HG03432 (cell line): ENCODE measurements at regions not wholly inside any gene's neighbourhood (a gene's known extent, or its start where the extent isn't known, plus 50 kb on each side); places are given as distances from the start of the nearest gene placed in this dataset.

Experiments
- ATAC-seq: cut with Tn5 transposase; IDR thresholded peaks from one replicate; pipeline ENCODE4 v1.9.1; 2021; ENCODE audit warnings: mild to moderate bottlenecking, moderate library complexity; ENCODE audit not compliant: unreplicated experiment

DNA sequence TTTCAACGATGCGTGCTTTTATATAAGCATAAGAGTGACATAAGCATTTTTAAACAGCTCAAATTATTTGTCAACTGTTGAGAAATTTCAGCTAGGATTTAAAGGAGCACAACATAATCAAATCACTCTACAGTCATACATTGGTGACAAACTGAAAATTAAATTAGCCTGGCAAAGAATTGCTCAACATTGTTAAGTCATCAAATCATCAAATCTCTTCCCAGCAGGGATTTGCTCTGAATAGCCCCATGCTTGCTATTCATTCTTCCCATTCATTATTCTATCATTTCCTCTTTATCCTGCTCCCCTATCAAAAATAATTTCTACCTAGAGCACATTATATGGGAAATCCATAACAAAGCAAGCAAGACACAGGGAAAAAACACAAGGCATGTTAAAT, 198.7 kb upstream of the LUZP2 start:
- no peak for ATAC-seq

DNA sequence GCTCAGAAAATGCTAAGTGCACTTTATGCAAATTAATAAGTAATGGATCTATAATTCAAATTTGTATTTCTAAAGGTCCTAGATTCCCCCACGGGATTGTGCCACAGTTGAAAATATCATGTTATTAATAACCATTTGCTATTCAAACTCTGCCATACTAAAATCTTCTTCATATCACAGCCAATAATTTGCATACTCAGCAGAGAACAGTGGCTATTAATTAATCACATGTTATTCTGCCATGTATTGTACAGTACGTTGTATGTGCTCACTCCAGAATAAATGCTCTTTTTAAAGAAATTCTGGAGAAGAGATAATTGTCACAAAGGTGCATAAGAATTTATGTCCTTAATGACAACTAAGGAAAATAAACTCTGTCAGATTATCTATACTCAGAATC, 184.9 kb upstream of the LUZP2 start:
- ATAC-seq, result no peak

DNA sequence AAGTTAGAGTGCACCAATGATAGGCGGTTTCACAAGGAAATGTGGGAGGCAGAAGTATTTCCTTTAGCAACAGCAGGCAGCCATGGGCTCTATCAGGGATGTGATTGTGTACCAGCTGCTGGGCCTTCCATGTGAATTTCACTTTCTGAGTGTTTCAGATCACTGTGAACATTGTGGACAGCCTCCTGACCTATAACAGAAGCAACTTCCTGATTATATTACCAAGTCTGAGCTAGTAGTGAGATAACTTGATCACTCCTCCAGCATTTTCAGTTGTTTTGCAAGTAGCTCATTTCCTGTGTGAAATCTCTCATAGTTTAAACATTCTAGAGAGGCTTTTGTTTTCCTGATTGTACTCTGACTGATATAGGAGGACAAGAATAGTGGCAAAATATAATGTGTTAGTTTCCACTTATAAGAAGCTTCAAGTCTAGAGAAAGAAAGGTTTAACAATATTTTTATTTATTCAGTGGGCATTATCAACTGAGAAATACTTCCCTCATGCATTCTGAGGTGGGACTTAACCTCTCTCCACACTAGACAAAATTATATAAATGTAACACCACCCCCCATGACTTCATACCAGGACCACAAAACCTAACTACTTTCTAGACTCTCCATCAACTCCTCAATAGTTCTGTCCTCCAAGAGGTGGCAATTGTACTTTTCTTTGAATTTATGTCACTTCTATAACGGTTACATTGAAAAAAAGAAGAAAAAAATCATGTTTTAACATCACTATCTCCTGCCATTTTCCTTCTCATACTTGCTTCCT, 184.2 kb upstream of the LUZP2 start:
- ATAC-seq, result no peak

DNA sequence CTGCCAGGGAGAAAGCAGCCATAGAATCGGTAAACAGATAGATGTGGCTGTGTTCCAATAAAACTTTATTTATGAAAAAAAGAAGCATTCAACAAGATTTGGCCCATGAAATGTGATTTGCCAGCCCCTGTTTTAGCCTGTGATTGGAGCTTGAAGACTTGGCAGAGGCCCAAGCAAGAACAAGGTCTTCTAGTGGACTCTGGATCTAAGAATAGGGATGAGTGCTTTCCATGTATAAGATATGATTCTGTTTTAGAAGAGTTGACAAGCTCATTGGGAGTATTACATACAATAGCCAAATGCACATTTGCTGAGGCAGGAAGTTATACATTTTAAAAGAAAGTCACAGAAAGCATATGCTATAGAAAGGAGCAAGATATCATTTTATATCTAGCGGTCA, 175.6 kb upstream of the LUZP2 start:
- ATAC-seq, result no peak

DNA sequence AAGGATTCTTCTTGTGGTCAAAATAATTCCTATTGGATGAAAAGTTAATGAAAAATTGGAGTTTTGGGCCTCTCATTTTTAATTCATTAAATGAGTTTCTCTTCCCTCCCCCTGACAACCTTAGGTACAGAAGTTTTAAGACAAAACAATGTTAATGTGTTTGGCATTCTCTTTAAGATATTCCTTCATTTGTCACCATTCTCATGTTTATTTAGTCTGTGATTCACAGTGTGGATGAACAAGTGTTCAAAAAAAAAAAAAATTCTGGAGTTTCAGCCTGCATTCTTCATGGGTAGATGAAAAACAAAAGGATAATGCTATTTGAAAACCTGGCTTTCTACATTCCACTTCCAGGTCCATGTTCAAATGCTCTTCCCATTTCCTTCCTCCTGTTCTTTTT, 172.6 kb upstream of the LUZP2 start:
- ATAC-seq, result no peak

DNA sequence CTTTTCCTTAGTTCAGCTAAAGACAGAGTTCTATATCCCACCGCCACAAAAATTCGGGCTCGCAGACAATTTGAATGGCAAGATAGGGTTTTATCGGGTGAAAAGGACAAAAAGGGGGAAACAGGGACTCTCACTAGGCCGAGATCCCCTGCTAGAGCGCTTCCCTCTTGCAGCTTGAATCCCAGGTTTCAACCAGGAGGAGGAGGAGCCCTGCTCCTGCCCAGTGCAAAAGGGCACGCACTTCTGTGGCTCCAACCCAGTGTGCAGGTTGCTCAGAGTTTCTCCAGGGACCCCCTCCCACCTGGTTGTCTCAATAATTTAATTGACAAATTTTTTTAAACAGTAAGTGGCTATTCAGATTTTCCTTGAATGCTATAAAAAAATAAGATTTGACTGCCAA, 152.6 kb upstream of the LUZP2 start:
- no peak for ATAC-seq

DNA sequence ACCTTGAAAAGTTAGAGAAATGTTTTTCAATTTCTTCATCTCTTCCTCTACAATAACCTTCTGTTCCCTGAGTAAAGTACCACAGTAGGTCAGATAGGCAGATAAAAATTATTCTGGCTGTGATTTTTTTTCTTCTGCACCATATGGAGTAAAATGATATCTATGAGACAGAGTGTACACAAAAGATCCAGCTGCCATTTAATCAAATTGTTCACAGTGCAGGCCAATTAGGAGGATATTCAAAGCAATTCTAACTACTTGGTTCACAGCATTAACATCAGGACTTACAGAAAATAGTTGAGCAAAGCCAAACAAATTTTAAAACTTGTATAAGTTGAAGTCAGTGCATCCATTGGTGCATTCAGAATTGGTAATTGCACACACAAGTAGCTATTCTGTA, 147.9 kb upstream of the LUZP2 start:
- ATAC-seq, result no peak

DNA sequence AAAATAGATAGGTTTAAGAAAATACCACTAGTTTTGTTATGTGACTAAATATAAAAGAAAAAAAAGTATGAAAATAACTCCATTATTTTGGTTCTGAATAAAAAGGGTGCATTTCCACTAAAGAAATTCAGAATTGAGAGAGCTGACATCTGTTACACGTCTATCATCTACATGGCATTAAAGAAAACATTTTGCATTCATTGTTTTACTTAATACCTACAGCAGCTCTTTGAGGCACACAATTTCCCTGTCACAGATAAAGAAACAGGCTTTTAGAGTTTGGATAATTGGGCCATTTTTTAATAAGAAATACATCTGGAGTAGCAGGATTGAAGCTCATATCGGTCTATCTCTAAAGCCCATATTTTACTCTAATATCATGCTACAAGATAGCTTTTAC, 145.7 kb upstream of the LUZP2 start:
- ATAC-seq, result no peak

DNA sequence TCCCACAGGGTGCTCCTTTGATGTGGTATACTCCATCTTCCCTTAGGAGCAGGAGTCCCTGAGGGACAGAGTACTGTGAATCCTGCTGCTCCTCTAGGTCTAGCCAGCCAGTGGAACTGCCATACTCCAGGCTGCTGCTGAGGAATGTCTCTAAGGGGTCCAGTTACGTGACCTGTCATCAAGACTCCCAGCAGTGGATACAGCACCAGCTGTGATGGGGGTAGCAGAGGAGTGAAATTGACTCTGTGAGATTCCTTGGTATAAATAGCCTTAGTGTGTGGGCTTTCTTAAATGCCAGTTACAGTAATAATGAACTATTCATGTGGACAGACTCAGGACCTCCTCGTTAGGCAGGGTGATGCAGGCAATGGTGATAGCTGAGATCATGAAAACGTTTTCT, 140.4 kb upstream of the LUZP2 start:
- ATAC-seq, result no peak

DNA sequence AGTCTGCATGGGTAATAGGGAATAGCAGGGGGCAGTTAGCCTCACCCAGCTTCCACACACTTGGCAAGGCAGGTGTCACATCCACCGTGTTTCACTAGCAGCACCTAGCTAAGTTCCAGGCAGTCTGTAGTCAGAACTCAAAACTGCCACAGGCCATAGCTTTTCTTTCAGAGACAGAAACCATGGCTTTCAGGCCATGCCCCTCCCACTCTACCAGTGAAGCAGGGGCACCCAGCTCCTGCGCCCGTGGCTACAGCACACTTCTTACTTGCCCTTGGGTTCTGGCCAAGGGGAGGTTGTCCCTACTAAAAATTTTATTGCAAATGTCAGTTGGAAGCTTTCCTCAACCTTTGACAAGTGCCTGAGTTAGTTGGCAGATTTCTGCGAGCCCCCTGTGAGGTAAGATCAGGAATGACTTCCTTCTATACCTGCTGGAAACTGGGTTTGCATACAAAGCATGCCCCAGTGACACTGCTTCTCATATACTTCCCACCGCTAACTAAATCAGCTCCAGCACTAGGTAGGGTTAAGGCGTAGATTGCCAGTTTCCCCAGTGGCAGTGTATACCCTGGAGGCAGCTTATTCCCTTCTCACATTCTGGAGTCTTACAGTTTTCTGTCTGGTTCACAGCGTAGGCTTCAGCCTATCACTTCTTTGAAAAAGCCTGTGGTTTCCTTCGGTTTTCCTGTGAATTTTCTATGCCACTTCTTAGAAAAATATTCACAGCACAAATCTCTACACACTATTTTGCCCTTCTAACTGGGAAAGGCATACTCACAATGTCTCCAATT, 139.0 kb upstream of the LUZP2 start:
- ATAC-seq, result no peak

DNA sequence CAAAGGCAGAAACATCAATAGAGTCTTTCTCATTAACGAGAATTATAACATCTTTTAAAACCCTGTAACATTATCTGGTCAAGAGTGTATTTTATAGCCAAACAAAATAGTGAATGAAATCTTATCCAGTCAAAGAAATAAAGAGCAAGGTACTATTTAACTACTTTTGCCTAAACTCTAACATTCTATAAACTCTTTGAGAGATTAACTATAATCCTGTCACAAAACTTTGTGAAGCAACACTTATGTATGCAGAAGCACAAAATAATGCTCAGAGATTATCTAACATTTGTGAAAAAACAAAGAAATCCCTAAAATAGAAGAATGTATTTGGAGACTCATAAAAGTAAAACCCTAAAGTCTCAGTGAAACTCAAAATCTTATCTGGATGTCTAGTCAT, 124.4 kb upstream of the LUZP2 start:
- ATAC-seq, result no peak

DNA sequence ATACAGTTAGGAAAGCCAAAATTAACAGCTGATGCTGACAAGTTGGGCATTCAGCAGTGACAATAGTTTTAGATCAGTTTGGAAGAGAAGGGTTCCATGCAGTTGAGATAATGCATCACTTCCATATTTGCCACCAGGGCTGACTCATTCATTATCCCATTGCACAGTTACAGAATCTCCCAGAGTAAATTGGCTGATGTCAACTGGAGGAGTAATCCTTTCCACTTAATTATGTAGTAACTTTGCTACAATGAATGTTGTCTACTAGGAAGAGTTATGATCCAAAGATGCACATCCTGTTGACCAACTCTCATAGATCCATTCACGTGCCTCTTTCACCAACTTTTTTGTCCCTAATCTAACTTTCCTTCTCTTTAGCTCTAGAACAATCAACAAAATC, 123.3 kb upstream of the LUZP2 start:
- no peak for ATAC-seq

DNA sequence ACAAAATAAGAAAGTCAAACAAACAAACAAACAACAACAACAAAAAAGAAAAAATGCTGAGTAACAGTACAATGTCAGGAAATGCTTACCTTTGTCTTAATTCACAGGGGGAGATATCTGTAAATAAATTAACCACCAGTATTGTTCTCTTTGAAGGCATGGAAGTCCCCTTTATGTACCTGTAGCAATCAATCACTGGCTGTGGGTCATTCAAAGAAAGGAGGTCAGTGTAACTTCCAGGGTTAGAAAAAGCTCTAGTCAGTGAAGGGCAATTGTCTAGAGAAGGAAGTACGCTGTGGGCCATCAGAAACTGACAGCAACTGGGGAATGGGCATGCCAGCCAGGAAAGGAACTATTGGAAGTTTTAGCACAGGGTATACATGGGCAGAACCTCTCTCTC, 121.5 kb upstream of the LUZP2 start:
- no peak for ATAC-seq

DNA sequence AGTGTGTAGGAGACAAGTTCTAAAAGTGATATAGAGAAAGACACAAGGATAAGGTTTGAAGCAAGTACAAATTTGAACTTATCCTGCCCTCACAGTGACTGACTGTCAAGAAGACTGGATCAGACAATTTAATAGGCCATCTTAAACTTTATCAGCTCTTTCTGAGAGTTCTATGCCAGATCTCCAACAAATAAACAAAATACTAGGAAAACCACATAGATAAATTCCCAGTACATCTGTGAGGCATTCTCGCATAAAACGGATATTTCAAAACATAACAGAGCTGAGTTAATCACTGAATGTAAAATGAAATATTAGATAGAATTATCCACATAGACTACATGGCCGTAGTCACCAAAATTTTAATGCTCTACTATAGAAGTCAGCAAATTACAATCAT, 120.9 kb upstream of the LUZP2 start:
- ATAC-seq, result no peak

DNA sequence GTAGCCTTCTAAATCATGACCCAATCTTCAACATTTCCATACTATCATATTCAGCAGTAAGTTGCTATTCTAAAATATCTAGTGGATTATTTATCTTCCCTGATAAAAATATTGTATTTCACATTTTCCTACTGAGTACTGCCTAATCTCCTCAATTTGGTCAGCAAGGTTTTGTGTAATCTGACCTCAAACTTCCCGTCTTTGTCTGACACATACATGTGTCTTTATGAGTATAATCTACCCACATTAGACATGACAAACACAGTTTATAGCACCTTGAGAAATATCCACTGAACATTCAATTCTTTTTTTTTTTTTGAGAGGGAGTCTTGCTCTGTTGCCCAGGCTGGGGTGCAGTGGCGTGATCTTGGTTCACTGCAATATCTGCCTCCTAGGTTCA, 113.7 kb upstream of the LUZP2 start:
- ATAC-seq, result no peak

DNA sequence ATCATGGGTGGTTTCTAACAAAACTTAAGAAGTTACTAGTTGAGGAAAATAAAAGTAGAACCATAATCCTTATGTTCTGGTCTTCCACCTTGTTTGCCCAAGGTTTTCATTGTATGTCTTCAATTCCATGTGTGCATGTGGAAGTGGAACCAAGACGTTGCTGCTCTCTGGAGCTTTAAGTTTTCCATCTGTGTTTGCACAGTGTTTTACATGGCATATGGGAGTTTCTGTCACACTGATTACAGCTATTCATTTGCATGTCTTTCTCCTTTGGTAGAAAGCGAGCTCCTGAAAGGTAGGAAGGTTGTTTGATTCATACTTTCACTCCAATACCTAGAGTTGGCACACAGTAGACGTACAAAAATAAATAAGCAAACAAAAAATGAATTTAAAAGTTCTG, 112.6 kb upstream of the LUZP2 start:
- ATAC-seq, result no peak

DNA sequence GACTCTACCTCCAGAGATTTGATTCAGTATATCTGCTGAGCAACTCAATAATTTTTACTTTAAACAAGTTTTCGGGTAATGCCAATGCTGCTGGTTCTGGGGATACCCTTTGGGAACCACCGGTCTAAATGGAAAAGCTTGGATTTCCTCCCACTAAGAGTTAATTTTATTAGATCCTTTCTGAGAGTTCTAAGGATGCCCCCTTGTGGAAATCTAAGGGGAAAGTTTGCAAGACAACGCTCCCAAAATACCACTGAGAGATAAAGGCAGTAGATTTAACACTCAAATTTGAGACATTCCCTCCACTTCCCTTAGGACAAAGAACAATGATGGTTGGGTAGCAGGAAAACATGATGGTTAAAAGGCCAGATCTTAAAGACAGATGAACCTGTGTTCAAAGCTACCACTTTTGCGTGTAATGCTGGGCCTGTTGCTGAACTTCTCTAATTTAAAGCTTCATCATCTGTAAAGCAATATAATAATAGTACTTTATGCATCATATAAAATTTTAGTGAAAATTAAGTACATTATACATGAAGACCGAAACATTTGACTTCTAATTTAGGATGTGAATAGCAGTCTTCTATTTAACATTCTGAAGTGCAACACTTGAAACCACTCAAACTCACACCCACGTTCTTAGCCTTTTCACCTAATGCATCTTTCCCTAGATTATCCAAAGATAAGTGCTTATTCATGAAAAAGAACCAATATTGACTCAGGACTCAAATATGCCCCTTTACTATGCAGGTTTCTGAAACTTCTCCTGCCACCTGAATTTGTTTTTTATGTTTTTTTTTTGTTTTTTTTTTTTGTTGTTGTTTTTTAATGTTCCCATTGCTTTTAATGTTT, 110.1 kb upstream of the LUZP2 start:
- ATAC-seq, result no peak

DNA sequence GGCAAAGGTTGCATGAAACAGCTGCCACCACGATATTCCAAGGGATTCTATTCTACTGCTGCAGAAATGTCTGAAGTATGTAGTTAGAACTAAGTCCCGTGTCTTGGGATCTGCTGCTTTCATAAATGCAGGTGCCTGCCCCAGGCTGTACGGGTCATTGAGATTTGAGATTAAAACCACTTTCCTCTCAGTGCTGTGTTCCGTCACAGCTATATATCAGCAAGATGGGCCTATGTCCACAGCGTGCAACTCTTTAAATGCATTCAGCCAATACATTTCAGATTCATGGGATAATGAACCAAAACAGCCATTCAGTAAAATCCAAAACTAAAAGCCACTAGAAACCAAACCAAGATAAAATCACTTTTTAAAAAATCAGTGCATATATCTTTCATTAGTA, 107.3 kb upstream of the LUZP2 start:
- ATAC-seq, result no peak

DNA sequence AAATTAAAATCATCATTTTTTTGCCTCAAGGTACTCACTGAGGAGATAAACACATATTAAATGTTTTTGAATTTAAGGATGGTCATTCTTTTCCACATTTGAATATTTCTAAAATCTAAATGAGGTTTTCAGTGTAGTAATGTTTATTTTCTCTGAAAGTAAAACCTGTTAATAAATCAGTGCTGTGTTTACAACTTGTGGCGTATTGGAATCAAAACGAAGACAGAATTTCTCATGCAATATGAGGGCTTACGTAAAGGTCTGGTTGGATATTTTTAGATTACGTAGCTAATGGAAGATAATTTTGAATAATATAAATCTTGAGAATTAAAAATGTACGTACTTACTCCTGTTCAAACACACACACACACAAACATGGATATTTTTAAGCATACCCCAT, 106.8 kb upstream of the LUZP2 start:
- no peak for ATAC-seq

DNA sequence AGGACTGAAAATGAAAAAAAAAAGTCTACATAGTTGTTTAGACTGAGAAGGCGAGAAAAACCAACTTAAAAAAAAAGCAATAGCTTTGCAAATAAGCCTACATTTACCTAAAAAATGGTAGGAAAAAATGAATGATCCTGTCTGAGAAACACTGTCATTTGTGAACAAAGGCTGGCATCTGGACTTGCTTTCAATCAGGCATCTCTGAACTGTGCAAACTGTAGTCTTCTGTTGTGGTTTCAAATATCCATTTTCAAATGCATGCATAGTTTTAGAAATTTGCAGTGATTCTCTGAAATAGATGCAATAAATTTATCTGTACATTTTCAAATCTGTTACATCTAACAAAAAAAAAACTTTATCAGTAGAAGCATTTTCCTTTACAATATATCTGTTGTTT, 106.1 kb upstream of the LUZP2 start:
- ATAC-seq, result no peak

DNA sequence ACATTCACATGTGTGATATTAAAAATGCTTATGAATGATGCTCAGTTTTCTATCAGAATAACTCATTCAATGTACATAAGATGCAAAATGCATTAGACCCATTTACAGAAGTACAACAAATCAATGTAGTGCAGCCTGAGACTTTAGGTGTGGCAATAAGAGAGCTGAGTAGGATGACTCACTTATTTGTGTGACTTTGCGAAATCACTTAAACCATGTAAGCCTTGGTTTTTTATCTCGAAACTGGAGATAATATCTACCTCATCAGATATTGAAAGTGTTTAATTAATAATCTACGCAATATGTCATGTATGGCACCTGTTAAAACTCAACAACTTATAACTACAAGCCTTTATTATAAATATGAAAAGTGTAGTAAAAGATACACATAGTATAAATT, 105.7 kb upstream of the LUZP2 start:
- ATAC-seq, result no peak
